ENCODE measurements at regions not wholly inside any gene's neighbourhood (a gene's known extent, or its start where the extent isn't known, plus 50 kb on each side); places are given as distances from the start of the nearest gene placed in this dataset.

DNA sequence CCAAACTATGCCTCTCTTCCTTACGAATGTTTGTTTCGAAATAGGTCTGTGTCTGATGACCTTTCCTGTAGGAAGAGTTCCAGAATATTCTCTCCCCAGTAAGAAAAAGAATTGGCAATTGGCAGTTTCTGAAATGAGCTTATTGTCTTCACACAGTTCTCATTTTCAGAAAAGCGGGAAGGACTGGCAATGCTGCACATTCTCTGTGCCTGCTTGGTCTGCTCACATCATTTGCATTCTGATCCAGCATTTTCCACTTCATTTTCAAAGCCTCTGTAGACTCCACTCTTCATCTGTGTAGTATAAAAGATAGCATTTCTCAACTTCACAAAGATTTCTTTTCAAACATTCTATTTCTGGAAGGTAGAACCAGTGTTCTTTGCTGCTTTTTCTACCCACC is 120.6 kb upstream of the CCDC112 start:
- TF ChIP-seq POLR2A (IDR thresholded peaks at IDR 0.05) (no peak), CTCF (IDR thresholded peaks at IDR 0.05) (no peak)
